GM18498 (cell line): ENCODE measurements at regions not wholly inside any gene's neighbourhood (a gene's known extent, or its start where the extent isn't known, plus 50 kb on each side); places are given as distances from the start of the nearest gene placed in this dataset.
"Not testable (repeated sequence)": the region's sequence is repeated elsewhere in the genome, so short reads cannot be mapped to it uniquely, and the experiment has no call there.

ENCODE experiments used
- ATAC-seq: cut with Tn5 transposase; IDR thresholded peaks from one replicate; pipeline ENCODE4 v1.9.1; 2021; ENCODE audit warnings: mild to moderate bottlenecking, moderate library complexity; ENCODE audit not compliant: unreplicated experiment

DNA sequence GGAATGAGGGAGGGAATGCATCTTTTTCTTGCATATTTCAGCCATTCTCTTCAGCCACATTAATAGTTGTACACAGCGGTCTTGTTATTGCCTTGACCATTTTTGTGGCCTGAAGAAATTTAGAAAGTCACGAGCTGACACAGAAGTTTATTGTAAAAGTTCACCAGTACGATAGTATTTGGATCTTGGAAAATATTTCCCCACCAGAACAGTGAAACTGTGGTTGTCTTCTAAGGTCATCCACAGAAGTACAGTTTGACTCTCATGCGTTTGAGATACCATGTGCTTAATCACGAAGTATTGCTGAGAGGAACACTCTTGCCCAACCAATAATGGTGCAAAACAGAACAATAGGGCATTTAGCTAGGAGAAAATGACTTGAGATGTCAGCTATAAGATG, 409.2 kb upstream of the AMELY start:
- ATAC-seq = no peak

DNA sequence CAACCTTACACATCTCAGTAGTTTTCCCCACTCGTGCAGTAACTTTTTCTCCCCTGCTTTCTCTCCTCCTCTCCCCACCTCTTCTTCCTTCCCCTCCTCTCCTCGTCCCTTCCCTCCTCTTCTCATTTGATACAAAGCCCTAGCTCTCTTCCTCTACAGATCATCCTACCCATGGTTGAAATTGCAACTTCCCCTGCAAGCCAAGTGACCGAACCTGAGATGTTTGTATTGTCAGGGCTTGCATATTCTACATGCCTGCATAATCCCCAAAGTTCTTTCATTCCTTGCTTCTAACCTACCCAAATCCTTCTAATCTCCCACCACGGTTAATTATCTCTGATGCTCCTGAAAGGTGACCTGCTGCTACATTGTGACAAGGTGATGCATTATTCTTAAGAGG, 408.6 kb upstream of the AMELY start:
- not testable (repeated sequence) for ATAC-seq

DNA sequence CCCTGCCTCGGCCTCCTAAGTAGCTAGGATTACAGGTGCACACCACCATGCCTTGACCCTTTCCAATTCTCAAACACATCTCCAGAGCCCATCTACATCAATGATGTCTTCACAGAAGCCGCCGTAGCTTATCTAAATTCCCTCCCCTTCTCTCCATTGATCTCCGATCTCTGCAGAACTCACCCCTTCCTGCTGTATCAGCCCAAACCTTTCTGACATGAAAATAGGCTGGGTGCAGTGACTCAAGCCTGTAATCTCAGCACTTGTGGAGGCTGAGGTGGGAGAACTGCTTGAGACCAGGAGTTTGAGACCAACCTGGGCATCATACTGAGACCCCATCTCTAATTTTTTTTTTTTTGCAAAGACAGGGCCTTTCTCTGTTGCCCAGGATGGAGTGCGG, 406.6 kb upstream of the AMELY start:
- ATAC-seq = no peak

DNA sequence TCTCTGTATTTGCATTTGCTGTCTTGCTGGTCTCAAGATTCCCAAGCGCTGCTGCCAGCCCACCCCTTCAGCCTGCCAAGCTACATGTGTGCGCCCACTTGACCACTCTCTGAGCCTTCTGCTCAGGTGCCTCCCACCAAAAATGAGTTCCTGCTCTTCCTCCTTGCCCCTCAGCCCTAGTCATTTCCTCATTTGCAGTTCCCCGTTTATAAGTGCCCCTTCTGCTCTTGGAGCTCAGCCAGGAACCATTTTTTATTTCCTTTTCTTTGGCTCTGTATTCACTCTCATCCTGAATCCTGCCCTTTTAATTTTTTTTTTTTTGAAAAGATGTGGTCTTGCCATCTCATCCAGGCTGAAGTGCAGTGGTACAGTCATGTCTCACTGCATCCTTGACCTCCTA, 406.0 kb upstream of the AMELY start:
- no peak for ATAC-seq

DNA sequence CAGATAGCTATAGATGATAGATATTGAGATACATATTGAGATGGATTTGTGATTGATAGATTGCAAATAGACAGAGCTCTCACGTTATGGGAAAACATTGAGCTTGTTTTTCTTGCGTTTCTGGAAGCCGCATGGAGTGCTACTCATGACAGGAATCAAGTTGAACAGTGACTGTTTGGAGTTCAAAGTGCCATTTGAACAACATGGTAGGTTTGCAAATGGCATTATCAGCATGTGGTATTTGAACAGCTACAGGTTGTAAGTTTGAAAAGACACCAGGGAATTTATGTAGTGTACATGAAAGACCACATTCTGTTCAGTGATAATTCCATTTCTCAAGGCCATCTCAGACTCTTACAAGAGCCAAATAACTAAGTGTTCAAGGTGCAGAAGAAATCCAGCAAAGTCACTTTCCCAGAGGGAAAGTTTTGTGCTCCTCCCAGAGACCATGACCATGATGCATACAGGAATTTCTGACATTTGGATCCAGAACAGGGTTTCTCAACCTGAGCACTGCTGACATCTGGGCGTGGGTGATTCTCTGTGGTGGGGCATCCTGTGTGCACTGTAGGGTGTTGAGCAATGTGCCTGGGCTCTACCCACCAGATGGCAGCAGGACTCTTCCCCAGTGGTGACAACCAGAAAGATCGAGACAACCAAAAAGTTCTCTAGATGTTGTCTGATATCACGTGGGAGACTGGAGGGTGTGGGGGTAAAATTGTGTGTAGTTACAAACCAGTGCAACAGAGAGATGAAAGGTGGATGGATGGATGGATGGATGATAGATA, 399.1 kb upstream of the AMELY start:
- ATAC-seq = peak; percentile 87

DNA sequence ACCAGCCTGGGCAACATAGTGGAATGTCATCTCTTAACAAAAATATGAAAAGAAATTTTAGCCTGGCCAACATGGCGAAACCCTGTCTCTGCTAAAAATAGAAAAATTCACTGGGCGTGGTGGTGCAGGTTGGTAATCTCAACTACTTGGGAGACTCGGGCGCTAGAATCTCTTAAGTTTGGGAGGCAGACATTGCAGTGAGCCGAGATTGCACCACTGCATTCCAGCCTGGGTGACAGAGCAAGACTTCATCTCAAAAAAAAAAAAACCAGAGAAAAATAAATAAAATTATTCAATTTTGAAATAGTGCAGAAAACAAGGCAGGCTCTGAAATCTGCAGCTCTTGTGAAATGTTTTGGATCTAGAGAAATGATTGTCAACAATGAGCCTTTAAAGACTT, 397.3 kb upstream of the AMELY start:
- no peak for ATAC-seq

DNA sequence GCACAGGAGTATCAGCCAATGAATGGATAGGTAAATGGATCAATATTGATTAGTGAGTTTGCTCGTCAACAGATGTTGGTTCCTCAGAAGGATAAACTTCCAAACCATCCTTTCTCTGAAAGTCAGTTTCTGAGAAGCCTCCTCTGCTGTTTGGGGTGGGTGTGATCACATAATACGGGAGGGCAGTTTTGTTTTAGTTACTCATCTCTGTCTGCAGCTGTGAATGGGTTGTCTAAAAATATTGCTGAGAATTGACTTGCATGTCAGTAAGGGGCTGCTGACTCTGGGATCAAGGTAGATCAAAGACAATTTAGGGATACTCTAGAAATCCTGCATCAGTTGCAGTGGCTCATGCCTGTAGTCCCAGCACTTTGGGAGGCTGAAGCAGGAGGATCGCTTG, 390.8 kb upstream of the AMELY start:
- no peak for ATAC-seq

DNA sequence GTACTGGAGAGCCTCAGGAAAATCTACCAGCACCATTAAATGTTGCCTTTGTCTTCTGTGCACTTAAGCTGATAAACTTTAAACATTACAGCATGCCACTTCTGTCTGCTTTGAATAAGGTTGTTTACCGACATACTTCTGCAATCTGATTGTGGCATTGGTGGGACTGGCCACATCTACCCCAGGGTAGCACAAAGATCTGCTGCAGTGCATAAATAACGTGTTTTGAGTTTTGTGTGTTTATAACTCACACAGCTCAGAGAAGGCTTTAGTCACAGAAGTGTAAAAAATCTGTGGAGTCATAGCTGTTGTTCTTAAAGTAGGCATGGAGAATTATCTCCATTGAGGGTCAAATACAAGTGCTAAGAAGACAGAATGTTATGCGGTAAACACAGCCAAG, 388.4 kb upstream of the AMELY start:
- ATAC-seq = no peak

DNA sequence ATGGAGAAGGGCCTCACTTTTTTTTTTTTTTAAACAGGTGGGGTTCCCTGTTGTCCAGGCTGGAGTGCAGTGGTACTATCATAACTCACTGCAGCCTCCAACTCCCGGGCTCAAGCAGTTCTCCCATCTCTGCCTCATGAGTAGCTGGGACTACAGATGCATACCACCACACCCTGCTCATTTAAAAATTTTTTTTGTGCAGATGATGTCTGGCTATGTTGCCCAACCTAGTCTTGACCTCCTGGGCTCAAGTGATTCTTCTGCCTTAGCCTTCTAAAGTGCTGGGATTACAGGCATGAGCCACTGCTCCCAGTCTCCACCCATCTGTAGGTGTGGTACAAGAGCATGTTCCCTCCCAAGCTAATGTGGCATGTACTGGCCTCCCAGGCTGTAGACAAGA, 380.6 kb upstream of the AMELY start:
- no peak for ATAC-seq

DNA sequence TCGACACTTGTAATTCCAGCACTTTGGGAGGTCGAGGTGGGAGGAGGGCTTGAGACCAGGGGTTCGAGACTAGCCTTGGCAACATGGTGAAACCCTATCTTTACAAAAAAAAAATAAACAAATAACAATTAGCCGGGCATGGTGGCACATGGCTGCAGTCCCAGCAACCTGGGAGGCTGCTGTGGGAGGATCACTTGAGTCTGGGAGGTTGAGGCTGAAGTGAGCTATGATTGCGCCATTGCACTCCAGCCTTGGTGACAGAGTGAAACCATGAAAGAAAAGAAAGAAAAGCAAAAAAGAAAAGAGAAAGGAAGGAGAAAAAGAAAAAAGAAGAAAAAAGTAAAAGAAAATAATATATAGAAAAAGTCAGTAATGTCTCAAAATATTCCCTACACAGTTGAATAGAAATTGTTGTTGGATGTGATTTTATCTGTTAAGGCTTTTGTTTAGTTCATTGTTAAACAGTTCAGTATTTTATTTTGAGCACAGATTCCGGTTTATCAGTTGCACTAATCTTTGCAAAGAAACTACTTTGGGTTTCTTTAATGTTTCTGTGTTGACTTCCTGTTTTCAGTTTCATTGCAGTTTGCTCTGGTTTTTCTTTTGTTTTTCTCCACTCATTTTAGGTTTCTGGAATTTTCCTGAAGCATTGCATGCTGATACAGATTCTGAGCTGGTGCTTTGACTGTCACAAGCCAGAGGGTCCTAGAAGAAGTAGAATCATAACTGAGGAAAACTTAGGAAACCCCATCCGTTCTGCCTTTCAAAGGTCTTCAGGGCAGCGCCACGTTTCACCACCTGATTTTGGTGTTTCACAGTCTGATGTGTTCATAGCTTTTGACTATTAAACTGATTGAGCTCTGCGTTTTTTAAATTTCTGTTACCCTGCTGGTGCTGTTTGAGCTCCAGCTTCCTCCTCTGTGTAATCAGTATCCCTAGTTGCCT, 378.6 kb upstream of the AMELY start:
- ATAC-seq = peak; percentile 82

DNA sequence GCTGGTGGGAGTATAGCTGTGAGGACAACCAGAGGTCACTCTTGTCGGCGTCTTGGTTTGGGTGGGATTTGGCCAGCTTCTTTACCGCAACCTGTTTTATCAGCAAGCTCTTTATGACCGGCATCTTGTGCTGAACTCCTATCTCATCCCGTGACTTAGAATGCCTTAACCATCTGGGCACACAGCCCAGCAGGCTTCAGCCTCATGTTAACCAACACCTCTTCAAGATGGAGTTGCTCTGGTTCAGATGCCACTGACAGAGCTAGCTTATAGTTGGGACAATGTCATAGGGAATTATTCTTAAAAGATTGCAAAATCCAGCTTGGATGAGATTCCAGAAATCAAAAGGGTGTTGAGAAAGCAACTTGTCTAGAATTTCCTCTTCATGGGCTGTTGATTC, 377.1 kb upstream of the AMELY start:
- no peak for ATAC-seq

DNA sequence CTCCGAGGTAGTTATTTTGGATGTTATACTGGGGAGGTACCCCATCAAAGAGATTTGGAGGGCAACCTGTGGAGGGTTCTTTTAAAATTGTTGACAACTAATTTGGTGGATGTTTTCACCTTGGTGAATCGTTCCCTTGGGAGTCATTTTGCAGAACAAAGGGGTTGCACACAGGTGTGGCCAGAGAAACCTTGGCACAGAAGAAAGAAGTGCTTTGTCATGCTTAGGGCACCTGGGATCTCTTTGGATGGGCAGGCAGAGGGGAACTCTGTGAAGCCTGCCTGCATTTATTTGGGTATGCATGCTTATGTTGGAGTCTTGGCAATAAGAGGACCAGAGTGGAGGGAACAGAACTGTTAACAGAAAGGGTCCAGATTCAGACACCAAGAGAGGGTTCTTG, 376.4 kb upstream of the AMELY start:
- ATAC-seq = not testable (repeated sequence)

DNA sequence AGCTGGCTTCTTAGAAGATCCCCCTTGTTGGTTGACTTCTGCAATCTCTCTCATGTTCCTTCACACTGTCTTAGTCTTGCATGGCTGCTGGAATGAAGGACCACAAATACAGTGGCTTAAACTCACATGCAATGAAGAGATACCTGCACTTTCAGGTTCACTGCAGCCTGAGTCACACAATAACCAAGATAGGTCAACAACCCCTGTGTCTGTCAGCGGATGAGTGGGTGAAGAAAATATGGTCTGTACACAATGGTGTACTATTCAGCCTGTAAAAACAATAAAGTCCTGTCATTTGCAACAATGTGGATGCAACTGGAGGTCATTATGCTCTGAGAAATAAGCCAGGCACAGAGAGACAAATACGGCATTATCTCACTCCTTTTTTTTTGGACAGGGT, 373.8 kb upstream of the AMELY start:
- no peak for ATAC-seq

DNA sequence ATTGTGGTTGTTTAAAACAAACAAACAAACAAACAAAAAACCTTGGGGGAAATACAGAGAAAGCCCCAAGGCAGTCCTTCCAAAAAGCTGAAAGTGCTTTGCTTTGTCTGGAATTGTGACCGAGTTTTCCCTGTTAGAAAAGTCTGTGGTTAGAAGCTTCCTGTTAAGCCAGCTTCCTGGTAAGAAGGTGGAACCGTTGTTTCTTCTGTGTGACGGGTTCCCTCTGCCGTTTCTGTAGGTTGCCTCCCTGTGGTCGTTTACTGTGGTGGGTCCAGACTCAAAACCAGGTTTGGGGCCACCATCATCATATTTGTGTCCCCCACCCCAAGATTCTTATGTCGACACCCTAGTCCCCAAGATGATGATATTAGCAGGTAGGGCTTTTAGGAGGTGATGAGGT, 371.4 kb upstream of the AMELY start:
- no peak for ATAC-seq

DNA sequence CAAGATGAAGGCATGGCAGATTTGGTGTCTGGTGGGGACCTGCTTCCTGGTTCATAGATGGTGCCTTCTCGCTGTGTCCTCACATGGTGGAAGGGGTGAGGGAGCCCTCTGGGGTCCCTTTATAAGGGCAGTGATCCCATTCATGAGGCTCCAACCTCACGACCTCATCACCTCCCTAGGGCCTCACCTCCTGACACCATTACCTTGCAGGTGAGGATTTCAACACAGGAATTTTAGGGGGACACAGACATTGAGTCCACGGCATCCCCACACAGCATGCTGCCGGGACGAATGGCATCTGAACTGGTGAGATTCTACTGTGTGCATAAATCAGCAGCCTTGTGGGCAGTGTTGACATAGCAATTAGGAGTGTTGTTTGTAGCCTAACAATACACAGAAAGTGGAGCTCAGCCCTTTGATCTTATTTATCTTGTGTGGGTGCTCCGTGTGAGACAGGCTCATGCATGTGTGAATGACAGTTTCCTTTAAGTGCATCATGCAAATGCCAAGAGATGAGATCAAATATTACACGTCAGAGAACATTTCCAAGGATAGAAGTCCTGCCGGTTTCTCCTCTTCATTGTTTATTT, 368.7 kb upstream of the AMELY start:
- ATAC-seq = not testable (repeated sequence)

DNA sequence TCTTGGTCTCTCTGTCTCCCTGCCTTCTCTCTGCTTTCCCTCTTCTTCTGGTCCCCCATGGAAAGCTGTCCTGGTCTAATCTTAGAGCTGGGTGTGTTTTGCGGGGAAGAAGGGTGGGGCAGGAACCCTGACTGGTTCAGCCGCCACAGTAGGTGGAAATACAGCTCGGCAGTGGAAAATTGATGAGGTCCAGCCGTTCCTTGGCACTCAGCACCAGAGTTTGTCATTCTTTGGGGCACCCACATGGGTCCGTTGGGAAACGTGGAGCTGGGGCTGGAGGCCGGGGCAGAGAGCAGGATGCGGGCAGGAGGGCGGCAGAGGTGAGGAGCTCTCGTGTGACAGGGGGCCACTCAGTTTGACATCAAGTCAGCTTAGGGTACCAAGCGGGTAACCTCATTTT, 364.2 kb upstream of the AMELY start:
- no peak for ATAC-seq

DNA sequence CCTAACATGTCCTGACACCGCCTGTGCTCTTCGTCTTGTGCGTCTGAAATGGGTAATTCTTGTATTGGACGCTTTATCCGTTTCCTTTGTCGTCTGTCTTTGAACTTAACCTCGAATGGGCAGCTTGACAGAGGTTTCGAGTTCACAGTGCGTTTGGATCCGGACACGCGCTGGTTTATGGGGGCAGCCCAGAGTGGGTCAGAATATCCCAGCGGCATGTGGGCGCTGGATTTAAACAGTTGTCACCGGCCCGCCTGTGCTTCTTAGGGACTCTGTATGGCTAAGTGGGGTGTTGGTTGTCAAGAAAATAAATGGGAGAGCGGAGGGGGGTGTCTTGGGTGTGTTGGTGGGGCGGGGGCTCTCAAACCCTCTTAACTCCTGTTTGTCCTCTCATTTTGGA, 363.5 kb upstream of the AMELY start:
- ATAC-seq = no peak

DNA sequence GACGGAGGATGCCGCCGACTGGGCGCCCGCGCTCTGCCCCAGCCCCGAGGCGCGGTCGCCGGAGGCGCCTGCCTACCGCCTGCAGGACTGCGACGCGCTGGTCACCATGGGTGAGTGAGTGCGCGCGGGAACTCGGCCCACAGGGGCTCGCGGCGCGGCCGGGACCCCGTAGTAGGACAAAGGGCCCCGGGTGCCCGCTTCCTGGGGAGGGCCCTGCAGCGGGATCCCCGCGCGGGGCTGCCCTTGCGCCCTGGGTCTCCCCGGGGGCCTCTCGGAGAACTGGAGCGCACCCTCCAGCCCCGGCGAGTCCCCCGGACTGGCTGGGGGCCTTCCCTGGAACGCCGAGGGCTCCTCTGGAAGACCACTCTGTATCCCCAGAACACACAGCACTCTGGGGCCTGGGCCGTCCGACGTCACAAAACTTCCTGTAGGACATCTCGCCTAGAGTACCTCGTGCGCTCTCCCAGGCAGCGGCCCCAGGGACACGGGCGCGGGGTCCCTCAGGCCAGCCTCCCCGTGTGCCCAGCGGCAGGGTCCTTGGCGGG, 362.9 kb upstream of the AMELY start:
- ATAC-seq = peak; percentile 24

DNA sequence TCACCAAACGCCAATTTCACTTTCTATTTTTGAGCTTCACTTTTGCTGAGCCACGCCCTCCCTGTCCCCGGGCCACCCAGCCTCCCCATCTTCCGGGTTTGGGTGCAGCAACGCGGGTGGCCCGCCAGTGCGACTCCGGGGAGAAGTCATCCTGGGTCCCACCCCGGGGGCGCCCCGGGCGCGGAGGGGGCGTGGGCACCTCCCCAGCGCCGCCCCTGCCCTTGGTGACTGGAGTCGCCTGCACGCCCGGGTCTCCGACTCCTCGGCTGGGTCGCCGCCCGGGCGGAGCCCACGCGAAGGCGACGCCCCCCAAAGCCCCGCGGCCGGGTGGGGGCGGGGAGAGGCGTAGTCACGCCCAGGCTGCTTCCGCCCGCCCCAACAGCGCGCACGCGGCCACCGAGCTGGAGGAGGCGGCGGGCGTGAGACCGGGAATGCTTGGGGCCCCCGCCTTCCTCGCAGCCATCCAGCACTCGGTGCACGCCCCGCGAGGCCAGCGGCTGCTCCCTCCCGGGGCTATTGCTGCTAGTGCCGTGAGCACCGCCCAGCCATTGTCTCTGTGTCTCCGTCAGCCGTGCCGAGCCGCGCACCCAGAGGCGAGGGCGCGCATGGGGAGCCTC, 362.1 kb upstream of the AMELY start:
- ATAC-seq = peak; percentile 82

DNA sequence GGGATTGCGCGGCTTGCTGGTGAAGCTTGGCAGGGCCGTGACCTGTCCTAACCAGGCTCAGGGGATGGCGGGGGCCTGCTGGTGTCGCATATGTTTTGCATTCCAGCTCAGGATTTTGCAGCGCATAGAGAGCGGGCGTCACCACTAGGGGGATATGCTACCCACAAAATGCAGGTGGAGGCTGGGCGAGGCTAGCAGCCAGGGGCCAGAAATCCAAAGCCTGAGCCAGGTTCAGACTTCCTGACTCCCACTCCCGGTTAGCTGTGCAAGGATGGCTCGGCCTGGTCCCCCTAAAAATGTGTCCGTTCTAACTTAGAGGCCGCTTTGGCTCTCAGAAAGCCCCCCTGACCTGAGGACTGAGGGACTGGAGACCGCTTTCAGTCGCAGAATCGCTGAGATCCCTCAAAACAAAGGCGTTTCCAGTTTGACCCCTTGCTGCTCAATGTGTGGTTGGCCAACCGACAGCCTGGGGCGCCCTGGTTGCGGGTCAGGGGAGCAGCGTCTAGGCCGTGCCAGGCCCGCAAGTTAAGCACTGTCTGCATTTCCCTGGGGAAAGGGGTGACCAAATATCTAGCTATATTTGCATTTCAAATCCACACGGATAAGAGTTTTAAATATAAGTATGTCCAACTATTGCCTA, 361.1 kb upstream of the AMELY start:
- peak; percentile 25 for ATAC-seq

DNA sequence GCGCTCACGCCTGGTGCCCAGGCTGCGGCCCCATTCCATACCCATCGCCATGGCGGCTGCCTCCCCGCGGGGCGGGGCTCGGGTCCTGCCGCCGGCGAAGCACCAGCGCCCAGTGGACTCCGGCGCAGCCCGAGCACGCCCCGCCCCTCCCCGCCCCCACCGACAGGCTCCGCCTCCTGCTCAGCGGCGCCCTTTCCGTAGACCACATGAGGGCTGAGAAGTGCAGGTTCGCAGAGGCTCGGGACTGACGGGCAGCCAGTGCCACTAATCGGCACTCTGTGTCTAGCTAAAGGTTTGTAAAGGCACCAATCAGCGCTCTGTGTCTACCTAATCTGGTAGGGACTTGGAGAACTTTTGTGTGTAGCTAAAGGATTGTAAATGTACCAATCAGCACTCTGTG, 352.2 kb upstream of the AMELY start:
- ATAC-seq = no peak
